GM19463 (cell line): ENCODE measurements at regions not wholly inside any gene's neighbourhood (a gene's known extent, or its start where the extent isn't known, plus 50 kb on each side); places are given as distances from the start of the nearest gene placed in this dataset.
"Not testable (repeated sequence)": the region's sequence is repeated elsewhere in the genome, so short reads cannot be mapped to it uniquely, and the experiment has no call there.

Experiments used
- ATAC-seq: cut with Tn5 transposase; IDR thresholded peaks from one replicate; pipeline ENCODE4 v1.9.1; 2021; ENCODE audit warnings: mild to moderate bottlenecking, moderate library complexity; ENCODE audit not compliant: unreplicated experiment

DNA sequence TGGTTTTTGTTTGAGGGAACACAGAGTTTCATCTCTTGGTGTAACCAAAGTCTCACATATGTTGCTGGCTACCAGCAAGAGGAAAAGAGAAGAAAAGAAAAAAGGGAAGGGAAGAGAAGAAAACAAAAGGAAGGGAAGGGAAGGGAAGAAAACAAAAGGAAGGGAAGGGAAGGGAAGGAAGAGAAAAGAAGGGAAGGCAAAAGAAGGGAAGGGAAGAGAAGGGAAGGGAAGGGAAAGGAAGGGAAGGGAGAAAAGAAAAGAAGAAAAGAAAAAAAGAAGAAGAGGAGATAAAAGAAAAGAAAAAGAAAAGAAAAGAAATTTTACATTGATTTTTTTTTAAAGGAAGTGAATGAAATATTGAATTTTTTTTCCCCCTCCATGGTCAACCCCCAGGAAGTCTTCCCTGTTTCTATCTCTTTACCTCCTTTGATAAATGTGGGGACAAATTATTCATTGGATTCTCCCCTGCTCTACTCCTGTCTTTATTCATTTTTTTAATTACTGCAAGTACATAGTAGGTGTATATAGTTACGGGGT lies 228.0 kb downstream of the SHOX start:
- no peak for ATAC-seq

DNA sequence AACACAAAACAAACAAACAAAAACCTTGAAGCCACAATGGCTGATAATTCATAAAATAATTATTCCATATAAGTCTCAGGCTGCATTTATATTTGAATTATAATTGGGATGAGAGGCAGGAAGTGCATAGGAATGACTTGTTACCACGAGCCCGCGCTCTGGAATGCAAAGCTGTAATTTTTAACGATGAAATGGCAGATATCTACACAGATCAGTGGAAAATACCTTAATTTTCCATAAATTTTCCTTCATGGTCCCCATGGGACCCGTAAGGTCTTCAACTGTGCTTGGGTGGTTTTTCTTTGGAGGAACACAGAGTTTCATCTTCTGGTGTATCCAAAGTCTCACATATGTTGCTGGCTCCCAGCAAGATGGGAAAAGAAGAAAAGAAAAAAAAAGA lies 226.8 kb downstream of the SHOX start:
- ATAC-seq: no peak

DNA sequence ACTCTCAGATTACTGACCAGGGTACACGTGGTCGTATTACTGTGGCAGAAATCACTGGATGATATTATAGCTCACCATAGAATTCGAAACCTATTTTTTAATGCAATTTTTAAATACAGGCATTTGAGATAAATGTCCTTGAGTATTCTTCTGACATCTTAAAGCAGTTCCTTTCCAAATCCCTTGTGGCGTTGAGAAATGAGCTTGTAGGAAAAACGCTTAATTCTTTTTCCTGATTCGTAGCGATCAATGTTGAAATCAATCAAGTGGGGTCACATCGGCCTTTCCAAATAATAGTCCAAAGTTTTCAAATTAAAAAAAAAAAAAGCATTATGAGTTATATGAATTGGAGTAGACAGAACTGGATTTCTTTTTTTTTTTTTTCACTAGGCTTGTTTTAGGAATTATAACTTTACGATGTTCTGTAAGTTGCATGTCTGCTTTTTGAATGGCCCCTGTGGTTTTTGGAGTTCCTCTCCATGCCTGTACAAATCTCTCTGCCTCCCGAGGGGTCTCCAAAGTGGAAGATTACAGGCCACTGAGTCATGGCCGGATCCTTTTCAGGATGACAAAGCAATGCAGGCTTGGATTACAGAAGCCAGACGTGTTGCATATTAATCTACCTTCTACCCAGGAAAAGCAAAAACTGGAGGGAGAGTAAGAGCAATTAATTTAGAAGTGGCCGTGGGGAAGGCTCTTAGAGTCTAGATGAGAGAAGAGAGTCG lies 226.1 kb downstream of the SHOX start:
- no peak for ATAC-seq

DNA sequence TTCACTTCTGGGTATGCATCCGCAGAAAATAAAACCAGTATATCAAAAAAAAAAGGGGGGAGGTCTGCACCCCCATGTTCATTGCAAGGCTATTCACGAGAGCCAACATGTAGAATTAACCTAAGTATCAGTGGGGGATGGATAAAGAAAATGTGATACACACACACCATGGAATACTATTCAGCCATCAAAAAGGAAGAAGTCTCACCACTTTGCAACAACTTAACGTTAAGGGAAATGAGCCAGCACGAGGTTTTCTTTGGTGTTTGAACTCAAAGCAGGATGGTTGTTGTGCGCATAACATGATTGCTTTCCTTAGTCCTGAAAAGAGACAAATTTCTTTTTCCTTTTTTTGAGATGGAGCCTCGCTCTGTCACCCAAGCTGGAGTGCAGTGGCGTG lies 222.7 kb downstream of the SHOX start:
- no peak for ATAC-seq

DNA sequence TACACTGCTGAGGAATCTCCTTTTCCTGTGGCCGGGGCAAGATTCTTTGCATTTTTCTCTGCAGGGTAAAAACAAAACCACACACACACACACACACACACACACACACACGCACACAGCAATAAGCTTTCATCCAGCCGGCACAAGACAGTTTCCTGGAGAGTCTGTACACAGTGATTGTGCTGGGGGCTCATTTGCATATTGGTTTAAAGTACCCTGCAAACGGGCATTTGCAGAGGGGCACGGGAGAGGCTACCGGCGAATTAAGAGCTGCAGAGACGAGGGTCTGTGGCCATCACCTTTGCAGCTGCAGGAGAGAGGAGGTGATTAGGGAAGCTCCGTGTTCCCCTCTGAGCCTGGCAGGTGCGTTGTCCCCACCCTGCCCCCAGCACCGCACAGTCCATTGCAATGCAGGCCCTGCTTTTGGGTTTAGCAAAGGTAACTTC lies 219.9 kb downstream of the SHOX start:
- ATAC-seq: no peak

DNA sequence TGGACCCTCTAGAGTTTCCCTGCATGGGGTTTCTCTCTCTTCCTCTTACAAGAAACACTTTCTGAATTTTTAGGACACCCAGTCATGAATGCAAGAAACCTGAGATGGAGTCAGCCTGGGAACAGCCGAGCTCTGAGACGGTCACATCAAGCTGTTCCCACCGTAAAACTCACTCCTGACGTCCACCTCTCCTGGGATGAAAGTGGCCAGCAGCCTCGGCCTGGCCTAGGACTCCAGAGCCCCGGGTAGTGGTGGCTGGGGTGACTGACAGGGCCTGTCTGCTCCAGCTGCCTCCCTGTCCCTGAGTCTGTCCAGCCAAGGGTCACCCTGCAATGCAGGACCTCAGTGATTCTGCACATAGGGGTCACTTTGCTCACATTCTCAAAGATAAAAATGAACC lies 217.8 kb downstream of the SHOX start:
- ATAC-seq: no peak

DNA sequence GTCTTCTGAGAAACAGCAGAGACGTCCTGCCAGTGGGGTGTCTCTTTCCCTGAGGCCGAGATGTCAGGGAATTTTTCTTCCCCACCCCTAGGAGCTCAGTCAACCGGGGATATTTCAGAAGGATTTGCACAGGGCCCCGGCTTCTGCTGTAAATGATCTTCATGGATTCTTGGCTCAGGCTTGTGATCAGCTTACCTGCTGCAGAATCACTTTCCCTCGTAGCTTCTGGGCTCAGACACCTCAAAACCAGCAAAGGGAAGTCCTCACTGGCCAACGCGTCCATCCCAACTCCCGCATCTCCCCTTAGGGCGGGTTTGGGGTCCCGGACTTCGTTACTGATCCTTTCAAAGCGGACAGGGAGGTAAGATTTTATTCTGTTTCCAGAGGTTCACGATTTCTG lies 212.7 kb downstream of the SHOX start:
- no peak for ATAC-seq

DNA sequence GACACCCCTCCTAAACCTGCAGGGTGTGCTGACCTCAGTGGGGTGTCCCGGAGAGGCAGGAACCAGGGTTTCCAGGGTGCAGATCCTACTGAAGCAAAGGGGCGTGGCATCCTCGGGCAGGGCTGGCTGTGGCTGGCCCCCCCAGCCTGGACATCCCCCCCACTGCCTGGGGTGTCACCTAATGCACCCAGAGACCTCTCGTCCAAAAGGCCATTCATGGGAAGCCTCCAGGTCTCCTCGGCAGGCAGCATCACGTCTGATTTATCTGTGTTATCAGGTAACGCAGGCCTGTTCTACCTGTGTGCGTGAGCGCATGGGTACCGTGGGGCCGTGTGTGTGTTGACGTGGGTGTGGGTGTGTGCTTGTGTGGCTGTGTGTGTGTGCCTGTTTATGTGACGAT lies 210.0 kb downstream of the SHOX start:
- ATAC-seq: no peak

DNA sequence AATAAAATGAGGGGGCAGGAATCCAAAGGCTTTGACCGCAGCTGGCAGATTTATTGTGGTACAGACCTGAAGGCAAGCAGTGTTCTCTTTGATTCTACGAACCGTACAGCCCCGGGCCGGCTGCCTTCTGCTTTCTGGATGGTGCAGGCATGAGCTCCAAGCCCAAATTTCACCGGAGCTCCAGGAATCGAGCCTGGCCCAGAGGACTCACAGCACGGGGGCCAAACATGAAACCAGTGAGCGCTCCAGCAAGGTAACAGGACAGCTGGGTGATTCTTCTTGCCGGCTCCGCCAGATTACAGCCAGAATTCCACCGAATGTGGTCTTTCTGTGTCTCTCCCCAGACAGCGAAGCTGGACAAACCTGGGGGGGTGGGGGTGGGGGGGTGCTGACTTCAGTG lies 208.1 kb downstream of the SHOX start:
- ATAC-seq: not testable (repeated sequence)

DNA sequence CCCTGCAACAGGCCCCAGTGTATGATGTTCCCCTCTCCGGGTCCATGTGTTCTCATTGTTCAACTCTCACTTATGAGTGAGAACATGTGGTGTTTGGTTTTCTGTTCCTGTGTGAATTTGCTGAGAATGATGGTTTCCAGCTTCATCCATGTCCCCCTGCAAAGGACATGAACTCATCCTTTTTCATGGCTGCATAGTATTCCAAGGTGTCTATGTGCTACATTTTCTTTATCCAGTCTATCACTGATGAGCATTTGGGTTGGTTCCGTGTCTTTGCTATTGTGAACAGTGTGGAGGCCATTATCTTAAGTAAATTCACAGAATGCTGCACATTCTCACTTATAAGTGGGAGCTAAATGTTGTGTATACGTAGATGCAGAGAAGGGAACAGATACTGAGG lies 205.3 kb downstream of the SHOX start:
- not testable (repeated sequence) for ATAC-seq

DNA sequence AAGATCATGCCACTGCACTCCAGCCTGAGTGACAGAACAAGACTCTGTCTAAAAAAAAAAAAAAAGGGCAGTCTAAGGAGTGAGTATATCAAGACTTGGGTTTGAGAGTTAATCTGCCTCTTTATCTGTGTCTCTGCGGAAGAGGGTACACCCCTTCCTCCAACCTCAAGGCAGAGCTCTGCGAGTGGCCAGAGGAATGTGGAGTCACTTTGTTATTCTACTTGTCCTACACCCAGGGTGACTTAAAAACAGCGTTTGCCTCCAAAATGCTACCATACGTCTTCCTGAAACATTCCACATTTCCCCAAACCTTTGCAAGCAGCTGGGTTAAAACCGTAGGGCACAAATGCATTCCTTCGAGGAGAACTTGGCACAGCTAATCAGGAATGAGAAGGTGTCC lies 199.9 kb downstream of the SHOX start:
- ATAC-seq: no peak

DNA sequence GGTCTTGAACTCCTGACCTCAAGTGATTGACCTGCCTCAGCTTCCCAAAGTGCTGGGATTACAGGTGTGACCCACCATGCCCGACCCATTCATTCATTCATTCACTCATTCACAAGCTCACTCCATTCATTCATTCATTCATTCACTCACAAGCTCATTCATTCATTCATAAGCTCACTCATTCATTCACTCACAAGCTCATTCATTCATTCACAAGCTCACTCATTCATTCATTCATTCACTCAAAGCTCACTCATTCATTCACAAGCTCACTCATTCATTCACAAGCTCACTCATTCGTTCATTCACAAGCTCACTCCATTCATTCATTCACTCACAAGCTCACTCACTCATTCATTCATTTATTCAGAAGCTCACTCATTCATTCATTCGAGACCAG lies 198.6 kb downstream of the SHOX start:
- ATAC-seq: no peak

DNA sequence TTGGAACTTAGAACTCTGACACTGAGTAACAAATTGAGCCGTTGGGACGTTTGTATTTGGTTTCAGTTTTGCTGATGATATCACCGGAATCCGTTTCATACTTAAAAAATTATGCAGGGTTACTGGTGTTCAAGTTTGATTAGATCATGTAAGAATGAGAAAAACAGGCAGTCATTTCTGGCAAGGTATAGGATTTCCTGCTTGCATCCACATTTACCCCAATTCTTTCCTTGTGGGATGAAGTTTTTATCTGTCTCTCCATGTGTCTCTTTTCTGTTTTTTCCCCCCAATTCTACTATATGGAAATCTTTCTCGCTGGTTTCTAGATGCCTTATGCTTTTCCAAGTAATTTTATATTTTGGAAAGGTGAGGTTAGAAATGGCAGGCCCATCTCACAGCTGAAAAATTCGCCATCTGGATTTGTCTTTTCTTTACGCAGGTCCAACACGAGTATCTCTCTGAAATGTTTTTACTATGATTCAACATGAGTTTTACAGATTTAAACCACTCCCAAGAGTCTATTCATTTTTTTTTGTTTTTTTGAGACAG lies 197.9 kb downstream of the SHOX start:
- ATAC-seq: no peak

DNA sequence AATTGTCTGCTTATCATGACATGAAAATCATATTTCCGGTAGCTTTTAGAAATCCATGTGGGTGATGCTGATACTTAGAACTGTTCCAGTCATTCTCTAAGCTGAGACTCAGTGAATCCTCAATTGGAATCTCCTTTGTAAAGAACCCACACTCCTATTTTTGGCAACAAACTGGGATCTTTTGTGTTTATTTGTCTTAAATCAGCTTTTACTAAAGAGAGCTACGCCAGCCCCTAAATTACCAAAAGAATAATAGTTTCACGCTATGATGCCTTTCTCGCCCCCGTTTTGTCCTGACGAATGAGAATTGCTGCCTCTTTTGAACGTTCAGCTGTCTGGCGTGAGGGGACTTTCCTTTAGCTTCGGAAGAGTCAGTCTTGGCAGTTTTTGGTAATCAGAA lies 195.9 kb downstream of the SHOX start:
- no peak for ATAC-seq

DNA sequence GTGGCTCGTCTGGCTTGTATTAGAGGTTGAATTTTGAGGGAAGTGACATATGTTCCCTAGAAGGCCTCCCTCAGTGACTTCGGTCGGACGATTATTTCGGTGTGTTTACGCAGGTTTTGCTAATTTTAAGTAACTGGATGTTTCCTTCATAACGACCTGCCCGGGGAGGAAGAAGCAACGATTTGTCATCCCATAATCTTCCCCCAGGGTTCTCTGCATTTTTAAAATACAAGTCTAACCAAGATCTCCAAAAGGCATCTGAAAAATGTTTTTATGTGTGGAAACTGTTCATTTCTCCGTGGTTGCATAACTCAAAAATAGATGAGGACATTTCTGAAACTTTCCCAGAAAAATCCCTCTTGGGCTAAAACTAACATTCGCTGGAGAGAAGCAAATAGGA lies 195.4 kb downstream of the SHOX start:
- ATAC-seq: no peak

DNA sequence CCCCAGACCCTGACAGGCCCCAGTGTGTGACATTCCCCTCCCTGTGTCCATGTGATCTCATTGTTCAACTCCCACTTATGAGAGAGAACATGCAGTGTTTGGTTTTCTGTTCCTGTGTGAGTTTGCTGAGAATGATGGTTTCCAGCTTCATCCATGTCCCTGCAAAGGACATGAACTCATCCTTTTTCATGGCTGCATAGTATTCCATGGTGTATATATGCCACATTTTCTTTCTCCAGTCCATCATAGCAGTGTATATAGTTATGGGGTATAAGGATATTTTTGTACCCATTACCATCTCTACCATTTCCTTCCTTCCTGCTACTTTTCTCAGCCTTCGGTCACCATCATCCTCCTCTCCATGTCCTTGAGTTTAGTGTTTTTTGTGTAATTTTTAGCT lies 192.5 kb downstream of the SHOX start:
- ATAC-seq: not testable (repeated sequence)

DNA sequence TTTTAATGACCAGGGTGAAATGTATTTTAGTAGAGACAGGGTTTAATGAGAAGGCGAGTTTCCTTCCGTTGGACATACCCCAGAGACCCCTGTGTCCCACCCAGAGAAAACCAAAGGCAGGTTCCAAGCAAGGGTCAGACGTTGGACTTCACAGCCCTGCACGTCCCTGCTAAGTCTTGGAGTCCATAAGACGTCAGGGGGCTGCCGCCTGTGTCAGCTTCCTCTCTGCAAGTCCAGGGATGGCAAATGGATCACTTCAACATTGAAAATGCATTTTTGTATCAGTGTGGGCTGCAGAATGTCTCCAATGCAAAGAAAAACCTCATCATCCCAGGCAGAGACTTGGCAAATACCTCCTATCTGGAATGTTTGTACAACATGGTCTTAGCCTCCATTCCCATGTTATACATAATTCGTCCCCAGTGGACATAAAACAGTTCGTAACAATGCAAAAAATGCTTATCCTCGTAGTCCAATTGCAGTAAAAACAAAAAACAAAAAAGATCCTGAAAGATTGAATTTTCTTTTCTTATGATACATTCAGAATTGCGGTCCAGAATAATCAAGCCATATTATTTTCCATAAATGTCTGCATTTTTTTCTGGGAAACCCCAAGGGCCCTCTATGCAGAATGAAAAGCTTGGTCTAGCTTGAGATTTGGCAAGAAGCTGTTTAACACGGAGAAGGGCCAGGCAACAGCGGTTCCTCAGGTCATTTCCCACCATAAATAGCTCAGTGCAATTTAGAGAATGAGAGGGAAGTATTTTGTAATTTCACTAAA lies 190.9 kb downstream of the SHOX start:
- no peak for ATAC-seq

DNA sequence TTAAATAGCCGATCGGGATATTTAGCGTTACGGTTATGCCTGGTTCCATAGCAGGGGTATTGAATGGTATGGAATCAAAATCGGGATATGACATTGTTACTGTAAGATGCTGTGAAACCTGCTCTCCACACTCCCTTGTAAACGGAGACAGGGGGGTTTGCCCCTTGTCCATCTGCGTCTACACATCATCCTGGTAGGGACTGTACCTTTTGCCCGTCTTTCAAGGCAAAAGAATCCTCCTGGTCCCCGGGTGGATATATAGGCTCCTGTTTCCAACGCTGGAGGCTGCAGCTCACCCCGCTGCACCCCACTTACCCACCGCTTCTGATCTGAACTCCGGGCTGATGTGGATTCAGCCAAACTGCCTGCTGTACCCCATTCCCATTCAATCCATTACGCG lies 189.1 kb downstream of the SHOX start:
- no peak for ATAC-seq

DNA sequence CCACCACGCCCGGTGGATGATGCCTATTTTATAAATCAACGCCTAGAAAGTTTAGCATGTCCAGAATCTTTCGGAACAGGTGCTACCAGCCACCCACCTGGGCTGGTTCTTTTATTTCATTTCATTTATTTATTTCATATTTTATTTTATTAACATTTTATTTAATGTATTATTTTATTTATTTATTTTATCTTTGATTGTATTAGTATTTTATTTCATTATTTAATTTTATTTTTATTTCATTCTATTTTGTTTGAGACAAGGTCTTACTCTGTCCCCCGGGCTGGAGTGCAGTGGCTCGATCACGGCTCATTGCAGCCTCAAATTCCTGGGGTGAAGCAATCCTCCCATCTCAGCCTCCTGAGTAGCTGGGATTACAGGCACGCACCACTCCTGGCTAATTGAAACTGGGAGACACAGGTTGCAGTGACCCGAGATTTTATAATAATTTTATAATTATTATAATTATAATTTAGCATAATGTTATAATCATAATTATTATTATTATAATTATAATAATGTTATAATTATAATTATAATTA lies 187.2 kb downstream of the SHOX start:
- ATAC-seq: no peak

DNA sequence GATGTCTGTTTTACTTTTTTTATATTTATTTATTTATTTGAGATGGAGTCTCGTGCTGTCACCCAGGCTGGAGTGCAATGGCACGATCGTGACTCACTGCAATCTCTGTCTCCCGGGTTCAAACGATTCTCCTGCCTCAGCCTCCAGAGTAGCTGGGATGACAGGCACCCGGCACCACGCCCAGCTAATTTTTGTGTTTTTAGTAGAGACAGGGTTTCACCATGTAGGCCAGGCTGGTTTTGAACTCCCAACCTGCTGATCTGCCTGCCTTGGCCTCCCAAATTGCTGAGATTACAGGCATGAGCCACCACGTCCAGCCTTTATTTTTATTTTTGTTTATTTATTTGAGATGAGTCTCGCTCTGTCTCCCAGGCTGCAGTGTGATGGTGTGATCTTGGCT lies 186.6 kb downstream of the SHOX start:
- not testable (repeated sequence) for ATAC-seq

DNA sequence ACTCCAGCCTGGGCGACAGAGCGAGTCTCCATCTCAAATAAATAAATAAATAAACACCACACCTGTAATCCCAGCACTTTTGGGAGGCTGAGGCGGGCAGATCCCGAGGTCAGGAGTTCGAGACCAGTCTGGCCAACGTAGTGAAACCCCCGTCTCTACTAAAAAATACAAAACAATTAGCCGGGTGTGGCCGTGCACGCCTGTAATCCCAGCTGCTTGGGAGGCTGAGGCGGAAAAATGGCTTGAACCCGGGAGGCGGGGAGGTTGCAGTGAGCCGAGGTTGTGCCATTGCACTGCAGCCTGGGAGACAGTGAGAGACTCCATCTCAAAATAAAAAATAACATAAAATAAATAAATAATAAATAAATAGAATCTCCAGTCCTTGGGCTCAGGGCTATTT lies 185.8 kb downstream of the SHOX start:
- no peak for ATAC-seq

DNA sequence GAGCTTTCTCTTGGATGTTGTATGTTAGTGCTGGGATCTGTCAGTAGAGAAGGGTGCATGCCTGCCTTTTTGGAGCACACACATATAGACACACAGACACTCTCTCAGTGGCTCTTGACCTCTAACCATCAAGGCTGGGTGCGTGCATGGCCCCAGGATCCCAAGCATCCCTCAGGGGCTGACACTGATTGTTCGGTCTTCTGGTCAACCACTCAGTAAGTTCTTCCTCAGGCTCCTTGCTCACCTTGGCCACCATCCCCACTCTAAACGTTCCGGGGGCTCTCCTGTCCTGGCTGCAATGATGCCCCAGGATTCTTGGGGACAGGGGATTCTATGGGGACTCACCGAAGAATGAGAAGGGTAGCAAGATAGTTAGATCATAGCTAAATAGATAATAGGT lies 179.6 kb downstream of the SHOX start:
- no peak for ATAC-seq
